K562 (cell line): ENCODE measurements at regions not wholly inside any gene's neighbourhood (a gene's known extent, or its start where the extent isn't known, plus 50 kb on each side); places are given as distances from the start of the nearest gene placed in this dataset.
A peak's percentile ranks its signal among the peaks of the same experiment; 100 is the strongest.

ENCODE experiments used
- ATAC-seq: fragments of 200-7000 bp; cut with Tn5 transposase; 3 replicates; pipeline ENCODE4 v1.9.1; 2020; ENCODE audit warnings: moderate library complexity
- BruUV-seq: library from RNA; stranded (reverse); fragments of 400-500 nt; replicated peaks from 2 replicates; lab custom pipeline; 2021; lab: Mats Ljungman, UMichigan
- CTCF ChIA-PET: fragments of 300-600 bp; formaldehyde crosslinking; extraction: SDS; loops from one replicate; lab custom pipeline; 2021; ENCODE audit warnings: low intra/inter-chr PET ratio; lab: Yijun Ruan, JAX
- POLR2A ChIA-PET: fragments of 300-600, 350-650 bp; sonication (Branson Sonifier 250); formaldehyde crosslinking; extraction: SDS; loops from one replicate; lab custom pipeline; 2021; ENCODE audit warnings: antibody characterized with exemption, inconsistent platforms; lab: Yijun Ruan, JAX
- DNase-seq, 4 experiments: peaks; one replicate each; pipeline versions ENCODE4 v3.0.0 to v3.0.0-alpha.2; 2011 to 2018; ENCODE audit warnings: low spot score in 3 of 4, mixed read lengths in 3 of 4; ENCODE audit errors: extremely low read depth in 1 of 4
- FAIRE-seq: peaks from 2 replicates; lab custom pipeline; 2011; peaks lifted over from hg19 to GRCh38; lab: Jason Lieb, UNC
- H2AFZ ChIP-seq: 2 replicates; pipeline ENCODE4 v1.6.0; 2011; ENCODE audit warnings: low read depth, low read length, control low read depth, inconsistent platforms
- H3K27ac ChIP-seq: fragments of 200-600 bp; 3 replicates; pipeline ENCODE4 v1.8.0; 2011; ENCODE audit warnings: low read depth, mild to moderate bottlenecking, control low read depth, inconsistent platforms, low read length, moderate library complexity, mixed read lengths; ENCODE audit errors: extremely low read depth
- H3K27me3 ChIP-seq, 2 experiments: fragments of 300-600 bp in 1 of 2; 2 replicates in 1 of 2; 3 replicates in 1 of 2; pipeline versions ENCODE4 v1.6.0 to v1.8.0; 2011; ENCODE audit warnings: inconsistent platforms in 2 of 2, low read length in 2 of 2, mild to moderate bottlenecking in 1 of 2, mixed read lengths in 1 of 2, moderate library complexity in 1 of 2; ENCODE audit not compliant: control insufficient read depth in 2 of 2, insufficient read depth in 2 of 2
- H3K36me3 ChIP-seq: fragments of 300-600 bp; 3 replicates; pipeline ENCODE4 v1.8.0; 2011; ENCODE audit warnings: mild to moderate bottlenecking, low read length, inconsistent platforms; ENCODE audit not compliant: control insufficient read depth, insufficient read depth
- H3K4me1 ChIP-seq, 2 experiments: fragments of 200-600 bp in 1 of 2; replicated peaks in 1 of 2; 2 replicates in 1 of 2; 3 replicates in 1 of 2; pipeline versions ENCODE4 v1.5.1 to v1.8.0; 2011; ENCODE audit warnings: inconsistent platforms in 2 of 2, low read length in 2 of 2, mild to moderate bottlenecking in 1 of 2, mixed read lengths in 1 of 2, moderate library complexity in 1 of 2; ENCODE audit not compliant: control insufficient read depth in 2 of 2, insufficient read depth in 2 of 2
- H3K4me2 ChIP-seq: 2 replicates; pipeline ENCODE4 v1.6.1; 2011; ENCODE audit warnings: low read length, control low read depth, inconsistent platforms, mixed read lengths; ENCODE audit not compliant: insufficient read depth
- H3K4me3 ChIP-seq: fragments of 200-600 bp; sonication (generic), shearing (Covaris generic); 2 replicates; pipeline ENCODE4 v1.5.1; 2016; ENCODE audit warnings: control low read depth, inconsistent platforms
- H3K79me2 ChIP-seq: fragments of 200-600 bp; 3 replicates; pipeline ENCODE4 v1.8.0; 2011; ENCODE audit warnings: low read length, inconsistent platforms; ENCODE audit not compliant: control insufficient read depth, insufficient read depth
- H3K9ac ChIP-seq, 2 experiments: 2 replicates each; pipeline versions ENCODE4 v1.6.0 to v1.6.1; 2011; ENCODE audit warnings: low read depth in 2 of 2, low read length in 2 of 2, control low read depth in 1 of 2, inconsistent platforms in 1 of 2, mild to moderate bottlenecking in 1 of 2, mixed read lengths in 1 of 2; ENCODE audit not compliant: insufficient read depth in 1 of 2
- H3K9me1 ChIP-seq: one replicate; pipeline ENCODE4 v1.6.0; 2011; ENCODE audit warnings: inconsistent platforms, mild to moderate bottlenecking, low read length, moderate library complexity; ENCODE audit not compliant: control insufficient read depth, insufficient read depth
- H3K9me3 ChIP-seq: replicated peaks from 2 replicates; pipeline ENCODE4 v1.5.1; 2011; ENCODE audit warnings: low read depth, low read length, inconsistent platforms; ENCODE audit not compliant: control insufficient read depth, insufficient read depth
- H4K20me1 ChIP-seq: replicated peaks from 2 replicates; pipeline ENCODE4 v1.6.1; 2011; ENCODE audit warnings: low read length, inconsistent platforms, mixed read lengths; ENCODE audit not compliant: control insufficient read depth, insufficient read depth
- E2F5 ChIP-seq: sonication (generic); formaldehyde crosslinking; IDR thresholded peaks from 2 replicates; pipeline ENCODE4 v1.8.0; 2022; ENCODE audit warnings: mild to moderate bottlenecking, missing genetic modification reagents
- EP400 ChIP-seq: fragments of 450-650 bp; IDR thresholded peaks from 2 replicates; pipeline ENCODE4 v1.6.1; 2017; ENCODE audit warnings: antibody characterized with exemption, mild to moderate bottlenecking, moderate library complexity
- MBD1 ChIP-seq: fragments of 250-450 bp; sonication (Bioruptor Pico); IDR thresholded peaks from 2 replicates; pipeline ENCODE4 v1.8.0; 2022; ENCODE audit warnings: inconsistent platforms
- RNF2 ChIP-seq: sonication (generic); IDR thresholded peaks from 2 replicates; pipeline ENCODE4 v1.6.1; 2016
- SLC30A9 ChIP-seq: fragments of 250-450 bp; sonication (Bioruptor Pico); IDR thresholded peaks from 2 replicates; pipeline ENCODE4 v1.8.0; 2022; ENCODE audit warnings: mild to moderate bottlenecking, moderate library complexity
- SMARCE1 ChIP-seq: fragments of 450-650 bp; IDR thresholded peaks from 2 replicates; pipeline ENCODE4 v1.7.1; 2016; ENCODE audit warnings: mild to moderate bottlenecking
- SRF ChIP-seq, 2 experiments: fragments of 250-450, 450-650 bp in 1 of 2; sonication (Bioruptor Pico) in 1 of 2; sonication (generic) in 1 of 2; formaldehyde crosslinking; IDR thresholded peaks; 2 replicates each; pipeline versions ENCODE4 v1.5.0 to v1.5.1; 2020 to 2022; ENCODE audit warnings: mild to moderate bottlenecking in 1 of 2, missing genetic modification reagents in 1 of 2
- TFAP4 ChIP-seq: sonication (generic); formaldehyde crosslinking; IDR thresholded peaks from 2 replicates; pipeline ENCODE4 v1.8.0; 2022; ENCODE audit warnings: missing genetic modification reagents, mild to moderate bottlenecking, moderate library complexity, borderline replicate concordance
- TRIM25 ChIP-seq: fragments of 450-650 bp; IDR thresholded peaks from 2 replicates; pipeline ENCODE4 v1.7.0; 2016; ENCODE audit warnings: borderline replicate concordance
- ZBTB12 ChIP-seq: fragments of 250-450 bp; sonication (Bioruptor Pico); IDR thresholded peaks from 2 replicates; pipeline ENCODE4 v1.4.0; 2020
- ZBTB43 ChIP-seq: sonication (generic); formaldehyde crosslinking; IDR thresholded peaks from 2 replicates; pipeline ENCODE4 v1.8.0; 2023; ENCODE audit warnings: mild to moderate bottlenecking, missing genetic modification reagents
- ZKSCAN3 ChIP-seq: fragments of 250-450 bp; sonication (Bioruptor Pico); IDR thresholded peaks from 2 replicates; pipeline ENCODE4 v1.4.0; 2020
- ZNF165 ChIP-seq: fragments of 250-450 bp; sonication (Bioruptor Pico); IDR thresholded peaks from 2 replicates; pipeline ENCODE4 v1.4.0; 2020; ENCODE audit warnings: borderline replicate concordance
- WGBS: fragments of 100-300 bp; shearing (Covaris generic); methylation state at CpG from one replicate; pipeline ENCODE4 v1.1.6; 2016; ENCODE audit warnings: low coverage, mixed read lengths; ENCODE audit not compliant: insufficient coverage; ENCODE audit errors: missing lambda C conversion rate; 5-methylcytosine and 5-hydroxymethylcytosine counted together
- in situ Hi-C: fragments of 300-500 bp; cut with MboI; formaldehyde crosslinking; loops from 4 replicates; pipeline ENCODE4 v1.15.0; 2018; ENCODE audit warnings: inconsistent platforms, mixed read lengths
- intact Hi-C: fragments of 100-400 bp; cut with micrococcal nuclease; formaldehyde crosslinking; loops from 2 replicates; pipeline ENCODE4 v1.14.2; 2022

- ChIA-PET CTCF (no interaction called here), POLR2A (interaction anchor here (0.7 to 1.7 kb wide), 5 partner anchors 14 to 1128 kb away, joined by 3 to 7 read pairs (median 4); no protein-coding TSS in a partner anchor)
- Histone ChIP-seq H3K27me3 (0 out of 5 replicates have a peak, but pooled peaks cover 0 to 2% of the 10 kb centered on the region in 2 experiments), H3K9me1 (no peaks in the 10 kb centered on the region), H3K4me3 (no peak overlapping the region), H3K4me1 (peaks cover 3 to 44% of the 10 kb centered on the region in 2 experiments), H2AFZ (peak overlapping the region; percentile 79), H3K4me2 (peak overlapping the region; percentile 65), H3K9ac (peak overlapping the region; percentile 53 to 77; a peak in 3 of 4 replicates), H3K27ac (peak overlapping the region; percentile 55; the same call in 2 of the 3 replicates), H3K9me3 (no peaks in the 10 kb centered on the region), H3K36me3 (no peaks in the 10 kb centered on the region), H3K79me2 (no peaks in the 10 kb centered on the region), H4K20me1 (no peaks in the 10 kb centered on the region)
- in situ Hi-C loops = no loop called here
- no TSS peak for BruUV-seq
- 30% methylated on average over 15 of the region's 18 CpGs for WGBS
- FAIRE-seq = peak; percentile 99
- peak; percentile 89 for ATAC-seq
- intact Hi-C loops = no loop called here
- peak; percentile 80 to 93 (median 83) for DNase-seq
- no peak for TF ChIP-seq E2F5 (CRISPR knock-in tag)
- TF ChIP-seq ZBTB43 = no peak
- peak; percentile 30; the same call in 1 of the 2 replicates for TF ChIP-seq TFAP4 (CRISPR knock-in tag)
- TF ChIP-seq ZNF165 = no peak
- no peak for TF ChIP-seq MBD1 (CRISPR knock-in tag)
- peak; percentile 92 for TF ChIP-seq SMARCE1
- TF ChIP-seq SRF (CRISPR knock-in tag; IDR thresholded peaks at IDR 0.05) = no peak
- TF ChIP-seq SLC30A9 = no peak
- no peak for TF ChIP-seq RNF2
- TF ChIP-seq ZKSCAN3 (CRISPR knock-in tag) = no peak
- no peak for TF ChIP-seq TRIM25
- peak; percentile 64 for TF ChIP-seq EP400
- TF ChIP-seq ZBTB12 (CRISPR knock-in tag) = no peak
These were observed 110.4 kb upstream of the ARMC2 start for GRCh38 chr6:108737594-108738546.
